ENCODE measurements at regions not wholly inside any gene's neighbourhood (a gene's known extent, or its start where the extent isn't known, plus 50 kb on each side); places are given as distances from the start of the nearest gene placed in this dataset.
"Not testable (repeated sequence)": the region's sequence is repeated elsewhere in the genome, so short reads cannot be mapped to it uniquely, and the experiment has no call there.

- DNase-seq: no peak
Measured at GRCh38 chr20:47867831-47868230, 82.5 kb upstream of the SULF2 start.

GRCh38 chr20:47866480-47866879 lies 81.2 kb upstream of the SULF2 start:
- DNase-seq: no peak

GRCh38 chr20:47865912-47866311 lies 80.6 kb upstream of the SULF2 start:
- DNase-seq: no peak

- no peak for DNase-seq
Measured at GRCh38 chr20:47865451-47865850, 80.2 kb upstream of the SULF2 start.

- DNase-seq: no peak
Measured at GRCh38 chr20:47863981-47864380, 78.7 kb upstream of the SULF2 start.

- DNase-seq: no peak
Measured at GRCh38 chr20:47863315-47863965, 78.2 kb upstream of the SULF2 start.

- no peak for DNase-seq
Measured at GRCh38 chr20:47862574-47863240, 77.4 kb upstream of the SULF2 start.

- no peak for DNase-seq
Measured at GRCh38 chr20:47861116-47861515, 75.8 kb upstream of the SULF2 start.

GRCh38 chr20:47860049-47860830 lies 75.0 kb upstream of the SULF2 start:
- no peak for DNase-seq

- no peak for DNase-seq
Measured at GRCh38 chr20:47859278-47859677, 74.0 kb upstream of the SULF2 start.

GRCh38 chr20:47857569-47858464 lies 72.5 kb upstream of the SULF2 start:
- no peak for DNase-seq

GRCh38 chr20:47857187-47857568 lies 71.9 kb upstream of the SULF2 start:
- DNase-seq: no peak

GRCh38 chr20:47855799-47856198 lies 70.5 kb upstream of the SULF2 start:
- no peak for DNase-seq

GRCh38 chr20:47854687-47855212 lies 69.5 kb upstream of the SULF2 start:
- DNase-seq: no peak

GRCh38 chr20:47851774-47852173 lies 66.5 kb upstream of the SULF2 start:
- no peak for DNase-seq

GRCh38 chr20:47850146-47850545 lies 64.9 kb upstream of the SULF2 start:
- no peak for DNase-seq

- no peak for DNase-seq
Measured at GRCh38 chr20:47849596-47849995, 64.3 kb upstream of the SULF2 start.

GRCh38 chr20:47849006-47849405 lies 63.7 kb upstream of the SULF2 start:
- no peak for DNase-seq

GRCh38 chr20:47848534-47848933 lies 63.3 kb upstream of the SULF2 start:
- not testable (repeated sequence) for DNase-seq

- no peak for DNase-seq
Measured at GRCh38 chr20:47847884-47848485, 62.7 kb upstream of the SULF2 start.

GRCh38 chr20:47847220-47847619 lies 61.9 kb upstream of the SULF2 start:
- DNase-seq: not testable (repeated sequence)

GRCh38 chr20:47846651-47847050 lies 61.4 kb upstream of the SULF2 start:
- DNase-seq: not testable (repeated sequence)

Data from KG1 (cell line).